B cell (primary cell): ENCODE measurements at regions not wholly inside any gene's neighbourhood (a gene's known extent, or its start where the extent isn't known, plus 50 kb on each side); places are given as distances from the start of the nearest gene placed in this dataset.

Source experiments
- ATAC-seq: fragments of 200-7000 bp; cut with Tn5 transposase; one replicate; pipeline ENCODE4 v1.10.0; 2021; ENCODE audit warnings: low read depth, mild to moderate bottlenecking, moderate number of reproducible peaks, moderate library complexity
- CTCF ChIA-PET: fragments of 350-600 bp; sonication (Branson Sonifier 250); formaldehyde crosslinking; loops from one replicate; lab custom pipeline; 2021; ENCODE audit warnings: antibody characterized with exemption, inconsistent platforms; lab: Charles Lee
- POLR2A ChIA-PET: fragments of 350-600 bp; sonication (Branson Sonifier 250); formaldehyde crosslinking; loops from one replicate; lab custom pipeline; 2021; ENCODE audit warnings: antibody characterized with exemption; lab: Charles Lee
- DNase-seq: peaks from one replicate; pipeline ENCODE4 v3.0.0; 2013
- H2AFZ ChIP-seq: 2 replicates; pipeline ENCODE4 v1.6.1; 2012; ENCODE audit warnings: mild to moderate bottlenecking, low read depth, low read length; ENCODE audit not compliant: insufficient read depth, poor library complexity, severe bottlenecking
- H3K27ac ChIP-seq, 2 donors: 1 replicate in 1 of 2; 2 replicates in 1 of 2; pipeline ENCODE4 v1.5.1; 2012 to 2013; ENCODE audit warnings: low read length in 2 of 2, mild to moderate bottlenecking in 2 of 2, moderate library complexity in 1 of 2
- H3K27me3 ChIP-seq, 4 experiments: fragments of 200-600 bp in 1 of 4; sonication (generic) in 1 of 4; replicated peaks in 1 of 4; 1 replicate in 2 of 4; 2 replicates in 2 of 4; pipeline versions ENCODE4 v1.6.1 to v1.7.0; 2013 to 2016; ENCODE audit warnings: low read length in 3 of 4, mild to moderate bottlenecking in 2 of 4, mixed read lengths in 1 of 4, moderate library complexity in 1 of 4; ENCODE audit not compliant: insufficient read depth in 4 of 4, control insufficient read depth in 3 of 4; ENCODE audit errors: control extremely low read depth in 1 of 4
- H3K36me3 ChIP-seq, 2 experiments: replicated peaks in 1 of 2; 1 replicate in 1 of 2; 2 replicates in 1 of 2; pipeline versions ENCODE4 v1.6.1 to v1.7.1; 2013; ENCODE audit warnings: low read length in 1 of 2; ENCODE audit not compliant: insufficient read depth in 2 of 2, control insufficient read depth in 1 of 2; ENCODE audit errors: control extremely low read depth in 1 of 2, extremely low read depth in 1 of 2
- H3K4me1 ChIP-seq, 2 donors: fragments of 200-600 bp in 1 of 2; sonication (generic) in 1 of 2; 1 replicate in 1 of 2; 2 replicates in 1 of 2; pipeline versions ENCODE4 v1.5.1 to v1.6.1; 2013 to 2017; ENCODE audit warnings: low read length in 2 of 2; ENCODE audit not compliant: control insufficient read depth in 2 of 2, insufficient read depth in 2 of 2
- H3K4me2 ChIP-seq: replicated peaks from 2 replicates; pipeline ENCODE3; 2012; ENCODE audit warnings: mild to moderate bottlenecking, low read depth, low read length; ENCODE audit not compliant: poor library complexity, severe bottlenecking
- H3K4me3 ChIP-seq, 5 experiments: fragments of 200-600 bp in 1 of 5; sonication (generic) in 1 of 5; 1 replicate in 3 of 5; 2 replicates in 2 of 5; pipeline versions ENCODE4 v1.5.1 to v1.7.0; 2011 to 2016; ENCODE audit warnings: low read length in 4 of 5, mild to moderate bottlenecking in 4 of 5, low read depth in 2 of 5, control low read depth in 1 of 5, moderate library complexity in 1 of 5; ENCODE audit not compliant: insufficient read depth in 1 of 5; ENCODE audit errors: control extremely low read depth in 1 of 5, extremely low read depth in 1 of 5
- H3K79me2 ChIP-seq: fragments of 200-600 bp; sonication (generic); one replicate; pipeline ENCODE4 v1.6.0; 2016; ENCODE audit warnings: low read length; ENCODE audit not compliant: control insufficient read depth, insufficient read depth
- H3K9ac ChIP-seq: fragments of 200-600 bp; sonication (generic); 2 replicates; pipeline ENCODE4 v1.6.1; 2017; ENCODE audit warnings: mild to moderate bottlenecking, low read length, moderate library complexity
- H3K9me3 ChIP-seq, 3 donors: one replicate each; pipeline versions ENCODE4 v1.6.1 to v1.7.1; 2013; ENCODE audit warnings: low read length in 2 of 3; ENCODE audit not compliant: control insufficient read depth in 2 of 3, insufficient read depth in 1 of 3; ENCODE audit errors: control extremely low read depth in 1 of 3
- H4K20me1 ChIP-seq: 2 replicates; pipeline ENCODE4 v1.6.0; 2012; ENCODE audit warnings: mild to moderate bottlenecking, low read length; ENCODE audit not compliant: insufficient read depth, control insufficient read depth, poor library complexity, severe bottlenecking
- H3K27ac Mint-ChIP-seq: one replicate; pipeline ENCODE4 v1.8.0; 2021; ENCODE audit warnings: mixed read lengths
- H3K27me3 Mint-ChIP-seq: one replicate; pipeline ENCODE4 v1.8.0; 2021; ENCODE audit warnings: mixed read lengths
- H3K4me1 Mint-ChIP-seq: one replicate; pipeline ENCODE4 v1.8.0; 2021; ENCODE audit warnings: mixed read lengths
- H3K4me3 Mint-ChIP-seq: one replicate; pipeline ENCODE4 v1.8.0; 2021; ENCODE audit warnings: mixed read lengths
- H3K9me3 Mint-ChIP-seq: one replicate; pipeline ENCODE4 v1.8.0; 2022; ENCODE audit warnings: mixed read lengths; ENCODE audit not compliant: insufficient read depth
- CTCF ChIP-seq: fragments of 200-600 bp; IDR thresholded peaks from one replicate; pipeline ENCODE4 v1.8.0; 2022; ENCODE audit warnings: antibody characterized with exemption, mild to moderate bottlenecking
- EZH2 ChIP-seq: IDR thresholded peaks from 2 replicates; pipeline ENCODE4 v1.6.1; 2012; ENCODE audit warnings: borderline replicate concordance, low read depth, mild to moderate bottlenecking, moderate library complexity, low read length; ENCODE audit not compliant: insufficient read depth, poor library complexity, severe bottlenecking
- whole genome bisulfite sequencing: methylation state at CpG from one replicate; pipeline ENCODE4 v1.1.5; 2013; ENCODE audit warnings: missing lambda C conversion rate; ENCODE audit not compliant: insufficient coverage; 5-methylcytosine and 5-hydroxymethylcytosine counted together
- intact Hi-C: fragments of 100-400 bp; cut with micrococcal nuclease; formaldehyde crosslinking; loops from one replicate; pipeline ENCODE4 v1.10.0; 2022

- Histone ChIP-seq H2AFZ (no peak overlapping the region), H4K20me1 (no peaks in the 10 kb centered on the region)
These were observed 53.0 kb upstream of the UBR2 start for GRCh38 chr6:42510795-42511194.

GRCh38 chr6:42509765-42510164, 54.1 kb upstream of the UBR2 start:
- POLR2A ChIA-PET: no interaction called here
- H3K4me2 ChIP-seq: no peak overlapping the region

More at GRCh38 chr6:42510795-42511194, 53.0 kb upstream of the UBR2 start:
- ChIA-PET CTCF (interaction anchor here (1.4 to 4.8 kb wide), 3 partner anchors 21 to 386 kb away, joined by 3 to 25 read pairs (median 12); no protein-coding TSS in a partner anchor), POLR2A (interaction anchor here (0.6 kb wide), 1 partner anchor 235 kb away, joined by 3 read pairs; the partner anchor contains the start of gene TBCC)
- H3K36me3 ChIP-seq: no peaks in the 10 kb centered on the region
- peaks cover 5 to 15% of the 10 kb centered on the region in 2 donors for H3K4me1 ChIP-seq
- no peaks in the 10 kb centered on the region for H3K9me3 Mint-ChIP-seq
- TF ChIP-seq EZH2: no peak
- TF ChIP-seq CTCF: peak; percentile 11
- H3K9me3 ChIP-seq: no peaks in the 10 kb centered on the region
- intact Hi-C loops: no loop called here
- H3K27me3 Mint-ChIP-seq: no peaks in the 10 kb centered on the region
- H3K27ac ChIP-seq: no peak overlapping the region
- no peak overlapping the region for H3K27ac Mint-ChIP-seq
- no peak overlapping the region for H3K9ac ChIP-seq
- H3K4me3 Mint-ChIP-seq: no peak overlapping the region
- no peaks in the 10 kb centered on the region for H3K27me3 ChIP-seq
- H3K4me2 ChIP-seq: no peak overlapping the region
- no peak for DNase-seq
- no peaks in the 10 kb centered on the region for H3K79me2 ChIP-seq
- peaks cover 22% of the 10 kb centered on the region for H3K4me1 Mint-ChIP-seq
- WGBS: 83% methylated on average over 1 of the region's 2 CpGs
- no peak overlapping the region for H3K4me3 ChIP-seq
- no peak for ATAC-seq

More at GRCh38 chr6:42509765-42510164, 54.1 kb upstream of the UBR2 start:
- Histone ChIP-seq H4K20me1 (no peaks in the 10 kb centered on the region), H3K27ac (no peak overlapping the region), H3K4me1 (peaks cover 5 to 15% of the 10 kb centered on the region in 2 donors), H3K27me3 (no peaks in the 10 kb centered on the region), H3K36me3 (no peaks in the 10 kb centered on the region), H2AFZ (no peak overlapping the region), H3K79me2 (no peaks in the 10 kb centered on the region), H3K9me3 (no peaks in the 10 kb centered on the region), H3K9ac (no peak overlapping the region), H3K4me3 (no peak overlapping the region)
- no peaks in the 10 kb centered on the region for H3K9me3 Mint-ChIP-seq
- no CpG with 5 or more reads among the region's 2 CpGs for WGBS
- no peak for ATAC-seq
- no peaks in the 10 kb centered on the region for H3K27me3 Mint-ChIP-seq
- no peak for TF ChIP-seq EZH2
- TF ChIP-seq CTCF: no peak
- no peak overlapping the region for H3K27ac Mint-ChIP-seq
- DNase-seq: no peak
- H3K4me1 Mint-ChIP-seq: peaks cover 19% of the 10 kb centered on the region
- CTCF ChIA-PET: interaction anchor here (2.3 to 4.8 kb wide), 2 partner anchors 22 to 37 kb away, joined by 12 to 25 read pairs; no protein-coding TSS in a partner anchor
- H3K4me3 Mint-ChIP-seq: no peak overlapping the region
- intact Hi-C loops: no loop called here
